22Rv1 (cell line): ENCODE measurements at regions not wholly inside any gene's neighbourhood (a gene's known extent, or its start where the extent isn't known, plus 50 kb on each side); places are given as distances from the start of the nearest gene placed in this dataset.
A peak's percentile ranks its signal among the peaks of the same experiment; 100 is the strongest.

Source experiments
- H3K27ac ChIP-seq: fragments of 450-650 bp; 2 replicates; pipeline ENCODE4 v1.5.1; 2017
- CTCF ChIP-seq: fragments of 450-650 bp; IDR thresholded peaks from 2 replicates; pipeline ENCODE4 v1.5.1; 2017; ENCODE audit warnings: mild to moderate bottlenecking
- ZFX ChIP-seq: fragments of 450-650 bp; IDR thresholded peaks from 2 replicates; pipeline ENCODE4 v1.6.1; 2017; ENCODE audit warnings: antibody characterized with exemption, borderline replicate concordance

DNA sequence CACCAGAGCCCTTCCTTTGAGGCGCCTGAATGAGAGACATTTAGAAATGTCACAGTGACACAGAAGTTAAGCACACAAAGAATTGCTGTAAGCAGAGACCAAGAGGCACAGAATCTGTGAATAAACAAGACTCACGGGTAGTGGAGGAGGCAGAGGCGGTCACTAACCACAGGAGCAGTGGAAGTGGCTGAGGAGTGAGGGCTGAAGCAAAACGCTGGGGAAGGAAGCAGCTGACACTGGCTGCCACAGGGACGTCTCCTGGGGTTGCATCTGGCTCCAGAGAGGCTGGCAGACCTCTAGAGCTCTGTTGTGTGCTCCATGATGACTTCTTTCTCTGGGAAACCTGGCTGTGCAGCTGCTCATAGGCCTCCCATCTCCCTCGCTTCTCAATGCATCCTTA is 65.0 kb upstream of the SLC2A12 start:
- no peak overlapping the region for H3K27ac ChIP-seq
- no peak for TF ChIP-seq CTCF
- no peak for TF ChIP-seq ZFX

DNA sequence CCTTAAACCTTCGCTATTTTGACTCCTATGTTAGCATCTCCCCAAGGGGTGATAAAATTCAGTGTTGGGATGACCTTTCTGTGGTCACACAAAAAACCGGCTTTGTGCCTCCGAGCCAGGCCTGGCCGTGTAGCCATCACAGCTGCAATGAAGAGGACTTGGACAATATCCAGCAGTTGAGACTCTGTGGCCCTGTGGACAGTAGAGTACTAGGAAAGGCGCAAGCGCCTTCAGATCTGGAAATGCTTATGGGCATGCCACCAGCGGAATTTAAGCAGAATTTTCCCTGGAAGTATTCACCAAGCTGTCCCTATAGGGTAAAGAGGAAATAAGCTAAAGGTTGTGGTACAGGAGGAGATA is 63.3 kb upstream of the SLC2A12 start:
- TF ChIP-seq CTCF (no peak), ZFX (no peak)
- H3K27ac ChIP-seq = no peak overlapping the region

GRCh38 chr6:134114918-134115714 is 62.7 kb upstream of the SLC2A12 start:
- TF ChIP-seq CTCF = no peak
- TF ChIP-seq ZFX = no peak
- H3K27ac ChIP-seq = no peak overlapping the region

DNA sequence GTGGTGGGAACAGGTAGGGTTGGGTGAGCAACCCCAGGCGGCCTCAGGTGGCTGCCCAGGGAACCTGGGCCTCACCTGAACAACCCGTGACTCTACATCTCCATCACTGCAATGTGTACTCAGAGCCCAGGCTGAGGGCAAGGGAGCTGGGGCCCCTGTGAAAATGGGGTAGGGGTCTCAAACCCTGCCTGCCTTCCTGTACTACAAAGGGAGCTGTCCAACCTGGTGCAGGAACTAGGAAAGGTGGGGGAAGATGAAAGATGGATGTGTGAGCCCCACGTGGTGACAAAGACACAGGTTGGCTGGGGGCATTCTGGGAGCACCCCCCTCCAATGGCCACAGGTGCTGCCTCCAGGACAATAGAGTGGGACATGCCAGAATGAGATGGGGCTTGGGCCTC is 62.1 kb upstream of the SLC2A12 start:
- H3K27ac ChIP-seq = no peak overlapping the region
- TF ChIP-seq ZFX (no peak), CTCF (no peak)

DNA sequence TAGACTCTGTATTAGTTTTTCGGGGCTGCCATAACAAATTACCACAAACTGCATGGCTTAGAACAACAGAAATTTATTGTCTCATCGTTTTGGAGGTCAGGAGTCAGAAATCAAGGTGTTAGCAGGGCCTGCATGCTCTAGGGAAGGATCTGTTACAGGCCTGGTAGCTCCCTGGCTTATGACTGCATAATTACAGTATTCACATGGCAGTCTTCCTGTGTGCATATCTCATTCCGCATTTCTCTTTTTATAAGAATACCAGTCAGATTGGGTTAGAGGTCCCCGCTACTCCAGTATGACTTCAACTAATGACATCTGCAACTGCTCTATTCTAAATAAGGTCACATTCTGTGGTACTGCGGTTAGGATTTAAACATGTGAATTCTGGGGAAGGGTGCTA is 59.3 kb upstream of the SLC2A12 start:
- no peak for TF ChIP-seq CTCF
- TF ChIP-seq ZFX = no peak
- H3K27ac ChIP-seq = no peak overlapping the region

DNA sequence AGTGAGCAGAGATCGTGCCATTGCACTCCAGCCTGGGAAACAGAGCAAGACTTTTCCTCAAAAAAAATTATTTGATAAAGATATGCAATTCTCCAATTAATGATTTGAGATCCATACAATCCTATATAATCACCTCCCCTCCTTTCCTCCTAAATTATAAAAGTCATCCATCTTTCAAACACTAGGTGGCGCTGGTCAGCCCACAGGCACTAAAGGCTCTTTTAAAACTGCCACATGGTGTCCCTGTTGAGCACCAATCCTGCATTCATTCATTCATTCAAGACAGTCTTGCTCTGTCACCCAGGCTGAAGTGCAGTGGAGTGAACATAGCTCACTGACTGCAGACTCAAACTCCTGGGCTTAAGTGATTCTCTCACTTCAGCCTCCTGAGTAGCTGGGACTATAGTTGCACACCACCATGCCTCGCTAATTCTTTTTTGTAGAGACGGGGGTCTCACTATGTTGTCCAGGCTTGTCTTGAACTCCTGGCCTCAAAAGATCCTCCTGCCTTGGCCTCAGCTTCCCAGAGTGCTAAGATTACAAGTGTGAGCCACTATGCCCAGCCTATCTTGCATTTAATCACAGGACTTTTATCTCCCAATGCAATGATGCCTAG is 58.7 kb upstream of the SLC2A12 start:
- H3K27ac ChIP-seq = no peak overlapping the region
- TF ChIP-seq CTCF = peak; percentile 97
- no peak for TF ChIP-seq ZFX

- TF ChIP-seq CTCF = no peak
- no peak for TF ChIP-seq ZFX
- H3K27ac ChIP-seq = no peak overlapping the region
Observed at GRCh38 chr6:134106702-134107101, 54.3 kb upstream of the SLC2A12 start.
